K562 (cell line): ENCODE measurements at regions not wholly inside any gene's neighbourhood (a gene's known extent, or its start where the extent isn't known, plus 50 kb on each side); places are given as distances from the start of the nearest gene placed in this dataset.

Experiments
- BACH1 ChIP-seq: fragments of 200-800 bp; sonication (Bioruptor generic); IDR thresholded peaks from 2 replicates; pipeline ENCODE4 v1.6.1; 2016; ENCODE audit warnings: missing genetic modification characterization, missing compliant biosample characterization
- CHD2 ChIP-seq: IDR thresholded peaks from 2 replicates; pipeline ENCODE4 v1.6.1; 2011; ENCODE audit warnings: low read depth, low read length
- ELK3 ChIP-seq: fragments of 450-650 bp; formaldehyde crosslinking; IDR thresholded peaks from 2 replicates; pipeline ENCODE4 v1.4.0; 2020; ENCODE audit warnings: mild to moderate bottlenecking
- HNRNPL ChIP-seq: fragments of 200-400 bp; formaldehyde crosslinking; IDR thresholded peaks from 2 replicates; pipeline ENCODE4 v1.6.1; 2017; ENCODE audit warnings: low read depth, mild to moderate bottlenecking, low read length
- HNRNPUL1 ChIP-seq: fragments of 200-400 bp; formaldehyde crosslinking; IDR thresholded peaks from 2 replicates; pipeline ENCODE4 v1.6.1; 2017; ENCODE audit warnings: low read length
- KAT8 ChIP-seq: fragments of 450-650 bp; IDR thresholded peaks from 2 replicates; pipeline ENCODE4 v1.6.1; 2016; ENCODE audit warnings: low read depth, mild to moderate bottlenecking
- PCBP1 ChIP-seq: fragments of 200-400 bp; formaldehyde crosslinking; IDR thresholded peaks from 2 replicates; pipeline ENCODE4 v1.6.1; 2018; ENCODE audit warnings: mild to moderate bottlenecking, low read depth, low read length; ENCODE audit not compliant: poor library complexity, severe bottlenecking
- SMARCA4 ChIP-seq: fragments of 450-650 bp; IDR thresholded peaks from 2 replicates; pipeline ENCODE4 v1.6.1; 2016
- TCF3 ChIP-seq: sonication (generic); formaldehyde crosslinking; IDR thresholded peaks from 2 replicates; pipeline ENCODE4 v1.4.0; 2020; ENCODE audit warnings: mild to moderate bottlenecking, missing genetic modification reagents
- TSC22D4 ChIP-seq: fragments of 450-650 bp; IDR thresholded peaks from 2 replicates; pipeline ENCODE4 v1.6.1; 2016; ENCODE audit warnings: missing genetic modification characterization, missing biosample characterization, control low read depth
- ZBTB12 ChIP-seq: fragments of 250-450 bp; sonication (Bioruptor Pico); IDR thresholded peaks from 2 replicates; pipeline ENCODE4 v1.4.0; 2020
- ZNF274 ChIP-seq: IDR thresholded peaks from 2 replicates; pipeline ENCODE4 v1.6.1; 2011; ENCODE audit warnings: low read depth, mild to moderate bottlenecking, low read length, moderate library complexity, borderline replicate concordance
- ZNF282 ChIP-seq: sonication (generic); formaldehyde crosslinking; IDR thresholded peaks from 2 replicates; pipeline ENCODE4 v1.8.1; 2023; ENCODE audit warnings: missing genetic modification reagents
- ZNF316 ChIP-seq: fragments of 450-650 bp; IDR thresholded peaks from 2 replicates; pipeline ENCODE4 v1.6.1; 2016
- ZNF324 ChIP-seq: fragments of 250-450 bp; sonication (Bioruptor Pico); IDR thresholded peaks from 2 replicates; pipeline ENCODE4 v1.4.0; 2020; ENCODE audit warnings: mild to moderate bottlenecking
- ZNF445 ChIP-seq: fragments of 250-450 bp; sonication (Bioruptor Pico); IDR thresholded peaks from 2 replicates; pipeline ENCODE4 v1.4.0; 2020; ENCODE audit warnings: low read depth, mild to moderate bottlenecking, moderate library complexity
- TF ChIP-seq, protein P1 (sequence below): IDR thresholded peaks from 2 replicates; pipeline ENCODE4 v1.6.1; 2012; ENCODE audit warnings: low read depth, low read length, improper control_type of control experiment, borderline replicate concordance
- TF ChIP-seq, protein P2 (sequence below): fragments of 450-650 bp; IDR thresholded peaks from 2 replicates; pipeline ENCODE4 v1.6.1; 2018; ENCODE audit not compliant: partially characterized antibody
- TF ChIP-seq, protein P3 (sequence below): fragments of 450-650 bp; IDR thresholded peaks from 2 replicates; pipeline ENCODE4 v1.6.1; 2016; ENCODE audit warnings: mild to moderate bottlenecking

DNA sequence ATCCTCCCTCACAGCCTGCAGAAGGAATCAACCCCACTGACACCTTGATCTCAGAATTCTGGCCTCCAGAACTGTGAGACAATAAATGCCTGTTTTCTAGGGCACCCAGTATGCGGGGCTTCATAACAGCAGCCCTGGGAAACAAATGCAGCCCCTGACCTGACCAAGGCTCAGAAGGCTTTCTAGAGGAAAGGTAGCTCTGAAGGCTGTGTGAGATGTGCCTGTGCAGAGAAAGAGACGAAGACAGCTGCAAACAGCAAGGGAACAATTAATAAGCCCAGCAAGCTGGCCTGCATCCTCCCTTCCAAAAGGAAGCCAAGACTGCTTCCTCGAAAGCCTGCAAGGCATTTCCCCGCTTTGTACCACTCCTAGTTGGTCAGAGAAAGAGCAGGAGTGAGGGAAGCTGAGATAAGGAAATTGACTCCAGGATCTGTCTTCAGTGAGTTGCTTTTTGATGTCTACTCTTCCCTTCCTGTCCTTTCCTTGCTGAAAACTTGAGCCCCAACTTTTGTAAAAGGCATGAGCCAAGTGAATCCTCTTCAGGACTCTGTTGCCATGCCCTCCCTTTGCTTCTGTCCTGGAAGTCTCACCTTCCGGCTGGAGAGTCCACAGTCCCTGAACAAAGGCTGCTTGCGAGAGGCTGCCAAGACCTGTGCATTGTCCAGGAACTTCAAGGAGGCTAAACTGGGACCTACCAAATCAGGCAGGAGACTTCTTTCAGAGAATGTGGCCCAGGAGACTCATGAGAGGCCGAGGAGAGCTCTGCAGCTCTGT lies 71.2 kb upstream of the ARID5B start (continued):
- no peak for TF ChIP-seq ZNF274
- no peak for TF ChIP-seq ZNF445 (CRISPR knock-in tag)
- TF ChIP-seq, protein P1, sequence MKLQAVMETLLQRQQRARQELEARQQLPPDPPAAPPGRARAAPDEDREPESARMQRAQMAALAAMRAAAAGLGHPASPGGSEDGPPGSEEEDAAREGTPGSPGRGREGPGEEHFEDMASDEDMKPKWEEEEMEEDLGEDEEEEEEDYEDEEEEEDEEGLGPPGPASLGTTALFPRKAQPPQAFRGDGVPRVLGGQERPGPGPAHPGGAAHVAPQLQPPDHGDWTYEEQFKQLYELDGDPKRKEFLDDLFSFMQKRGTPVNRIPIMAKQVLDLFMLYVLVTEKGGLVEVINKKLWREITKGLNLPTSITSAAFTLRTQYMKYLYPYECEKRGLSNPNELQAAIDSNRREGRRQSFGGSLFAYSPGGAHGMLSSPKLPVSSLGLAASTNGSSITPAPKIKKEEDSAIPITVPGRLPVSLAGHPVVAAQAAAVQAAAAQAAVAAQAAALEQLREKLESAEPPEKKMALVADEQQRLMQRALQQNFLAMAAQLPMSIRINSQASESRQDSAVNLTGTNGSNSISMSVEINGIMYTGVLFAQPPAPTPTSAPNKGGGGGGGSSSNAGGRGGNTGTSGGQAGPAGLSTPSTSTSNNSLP: no peak
- TF ChIP-seq, protein P2, sequence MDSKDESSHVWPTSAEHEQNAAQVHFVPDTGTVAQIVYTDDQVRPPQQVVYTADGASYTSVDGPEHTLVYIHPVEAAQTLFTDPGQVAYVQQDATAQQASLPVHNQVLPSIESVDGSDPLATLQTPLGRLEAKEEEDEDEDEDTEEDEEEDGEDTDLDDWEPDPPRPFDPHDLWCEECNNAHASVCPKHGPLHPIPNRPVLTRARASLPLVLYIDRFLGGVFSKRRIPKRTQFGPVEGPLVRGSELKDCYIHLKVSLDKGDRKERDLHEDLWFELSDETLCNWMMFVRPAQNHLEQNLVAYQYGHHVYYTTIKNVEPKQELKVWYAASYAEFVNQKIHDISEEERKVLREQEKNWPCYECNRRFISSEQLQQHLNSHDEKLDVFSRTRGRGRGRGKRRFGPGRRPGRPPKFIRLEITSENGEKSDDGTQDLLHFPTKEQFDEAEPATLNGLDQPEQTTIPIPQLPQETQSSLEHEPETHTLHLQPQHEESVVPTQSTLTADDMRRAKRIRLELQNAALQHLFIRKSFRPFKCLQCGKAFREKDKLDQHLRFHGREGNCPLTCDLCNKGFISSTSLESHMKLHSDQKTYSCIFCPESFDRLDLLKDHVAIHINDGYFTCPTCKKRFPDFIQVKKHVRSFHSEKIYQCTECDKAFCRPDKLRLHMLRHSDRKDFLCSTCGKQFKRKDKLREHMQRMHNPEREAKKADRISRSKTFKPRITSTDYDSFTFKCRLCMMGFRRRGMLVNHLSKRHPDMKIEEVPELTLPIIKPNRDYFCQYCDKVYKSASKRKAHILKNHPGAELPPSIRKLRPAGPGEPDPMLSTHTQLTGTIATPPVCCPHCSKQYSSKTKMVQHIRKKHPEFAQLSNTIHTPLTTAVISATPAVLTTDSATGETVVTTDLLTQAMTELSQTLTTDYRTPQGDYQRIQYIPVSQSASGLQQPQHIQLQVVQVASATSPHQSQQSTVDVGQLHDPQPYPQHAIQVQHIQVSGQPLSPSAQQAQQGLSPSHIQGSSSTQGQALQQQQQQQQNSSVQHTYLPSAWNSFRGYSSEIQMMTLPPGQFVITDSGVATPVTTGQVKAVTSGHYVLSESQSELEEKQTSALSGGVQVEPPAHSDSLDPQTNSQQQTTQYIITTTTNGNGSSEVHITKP: no peak
- TF ChIP-seq SMARCA4: no peak
- no peak for TF ChIP-seq ZNF282 (CRISPR knock-in tag)
- no peak for TF ChIP-seq ZNF316
- TF ChIP-seq HNRNPUL1: 0 out of 2 replicates have a peak, but pooled peaks have one; percentile 34
- TF ChIP-seq PCBP1: no peak
- TF ChIP-seq, protein P3, sequence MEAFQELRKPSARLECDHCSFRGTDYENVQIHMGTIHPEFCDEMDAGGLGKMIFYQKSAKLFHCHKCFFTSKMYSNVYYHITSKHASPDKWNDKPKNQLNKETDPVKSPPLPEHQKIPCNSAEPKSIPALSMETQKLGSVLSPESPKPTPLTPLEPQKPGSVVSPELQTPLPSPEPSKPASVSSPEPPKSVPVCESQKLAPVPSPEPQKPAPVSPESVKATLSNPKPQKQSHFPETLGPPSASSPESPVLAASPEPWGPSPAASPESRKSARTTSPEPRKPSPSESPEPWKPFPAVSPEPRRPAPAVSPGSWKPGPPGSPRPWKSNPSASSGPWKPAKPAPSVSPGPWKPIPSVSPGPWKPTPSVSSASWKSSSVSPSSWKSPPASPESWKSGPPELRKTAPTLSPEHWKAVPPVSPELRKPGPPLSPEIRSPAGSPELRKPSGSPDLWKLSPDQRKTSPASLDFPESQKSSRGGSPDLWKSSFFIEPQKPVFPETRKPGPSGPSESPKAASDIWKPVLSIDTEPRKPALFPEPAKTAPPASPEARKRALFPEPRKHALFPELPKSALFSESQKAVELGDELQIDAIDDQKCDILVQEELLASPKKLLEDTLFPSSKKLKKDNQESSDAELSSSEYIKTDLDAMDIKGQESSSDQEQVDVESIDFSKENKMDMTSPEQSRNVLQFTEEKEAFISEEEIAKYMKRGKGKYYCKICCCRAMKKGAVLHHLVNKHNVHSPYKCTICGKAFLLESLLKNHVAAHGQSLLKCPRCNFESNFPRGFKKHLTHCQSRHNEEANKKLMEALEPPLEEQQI: no peak
- no peak for TF ChIP-seq ZNF324 (CRISPR knock-in tag)
- TF ChIP-seq TSC22D4 (tag): no peak
- no peak for TF ChIP-seq KAT8
- TF ChIP-seq BACH1 (tag): no peak
- TF ChIP-seq HNRNPL: no peak
- no peak for TF ChIP-seq ZBTB12 (CRISPR knock-in tag)
- TF ChIP-seq CHD2: 0 out of 2 replicates have a peak, but pooled peaks have one; percentile 11
- no peak for TF ChIP-seq TCF3 (CRISPR knock-in tag)
- no peak for TF ChIP-seq ELK3
